ENCODE measurements at regions not wholly inside any gene's neighbourhood (a gene's known extent, or its start where the extent isn't known, plus 50 kb on each side); places are given as distances from the start of the nearest gene placed in this dataset.

DNA sequence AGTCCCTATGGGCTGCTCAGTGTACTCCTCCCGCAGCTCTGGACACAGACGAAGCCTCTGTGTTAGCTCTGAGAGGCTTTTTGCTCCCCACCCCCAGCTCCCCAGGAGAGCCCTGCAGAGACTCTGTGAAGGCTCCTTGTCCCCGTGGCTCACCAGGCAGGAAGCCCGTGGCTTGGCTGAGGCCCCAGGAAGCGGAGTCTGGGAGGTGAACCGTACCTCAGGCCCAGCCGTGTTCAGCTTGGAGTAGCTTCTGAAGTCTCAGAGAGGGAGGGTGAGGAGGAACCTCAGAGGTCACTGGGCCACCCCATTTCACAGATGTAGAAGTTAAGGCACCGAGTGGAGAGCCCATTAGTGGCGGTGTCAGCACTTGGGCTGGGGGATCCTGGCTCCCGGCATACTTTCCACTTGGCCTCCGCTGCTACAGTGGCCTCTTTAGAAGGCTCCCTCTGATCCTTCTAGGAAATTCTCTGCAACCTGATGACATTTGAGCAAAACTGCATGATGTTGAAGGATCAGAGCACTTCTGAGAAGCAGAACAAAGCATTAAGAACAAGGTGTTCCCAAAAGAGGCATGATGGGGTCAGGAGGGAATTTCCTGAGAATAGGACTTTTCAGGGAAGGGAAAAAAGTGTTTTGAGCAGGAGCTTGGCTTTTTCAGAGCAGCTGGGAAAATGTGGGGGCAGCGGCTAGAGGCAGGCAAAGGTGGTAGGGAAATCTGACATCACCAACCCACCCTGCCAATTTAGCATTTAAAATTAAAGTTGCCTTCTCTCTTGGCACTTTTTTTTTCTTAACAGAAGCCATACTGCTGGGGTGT is 79.1 kb downstream of the MCFD2 start:
- no peak for DNase-seq (ENCODE audit: low read depth in 1 of 2, low spot score in 1 of 2)
- H3K27ac ChIP-seq (replicated peaks) = no peak overlapping the region
- no peak overlapping the region for H3K4me3 ChIP-seq (replicated peaks; ENCODE audit: insufficient read depth, low read length)
- H3K27me3 ChIP-seq (ENCODE audit: insufficient read depth, poor library complexity, severe bottlenecking) = no peaks in the 10 kb centered on the region
- TF ChIP-seq GABPA (IDR thresholded peaks at IDR 0.05; ENCODE audit: low read depth) (no peak), POLR2AphosphoS5 (IDR thresholded peaks at IDR 0.05; ENCODE audit: low read depth) (no peak), SPI1 (IDR thresholded peaks at IDR 0.05; ENCODE audit: borderline replicate concordance, low read depth) (no peak)
- TF ChIP-seq, protein P1, sequence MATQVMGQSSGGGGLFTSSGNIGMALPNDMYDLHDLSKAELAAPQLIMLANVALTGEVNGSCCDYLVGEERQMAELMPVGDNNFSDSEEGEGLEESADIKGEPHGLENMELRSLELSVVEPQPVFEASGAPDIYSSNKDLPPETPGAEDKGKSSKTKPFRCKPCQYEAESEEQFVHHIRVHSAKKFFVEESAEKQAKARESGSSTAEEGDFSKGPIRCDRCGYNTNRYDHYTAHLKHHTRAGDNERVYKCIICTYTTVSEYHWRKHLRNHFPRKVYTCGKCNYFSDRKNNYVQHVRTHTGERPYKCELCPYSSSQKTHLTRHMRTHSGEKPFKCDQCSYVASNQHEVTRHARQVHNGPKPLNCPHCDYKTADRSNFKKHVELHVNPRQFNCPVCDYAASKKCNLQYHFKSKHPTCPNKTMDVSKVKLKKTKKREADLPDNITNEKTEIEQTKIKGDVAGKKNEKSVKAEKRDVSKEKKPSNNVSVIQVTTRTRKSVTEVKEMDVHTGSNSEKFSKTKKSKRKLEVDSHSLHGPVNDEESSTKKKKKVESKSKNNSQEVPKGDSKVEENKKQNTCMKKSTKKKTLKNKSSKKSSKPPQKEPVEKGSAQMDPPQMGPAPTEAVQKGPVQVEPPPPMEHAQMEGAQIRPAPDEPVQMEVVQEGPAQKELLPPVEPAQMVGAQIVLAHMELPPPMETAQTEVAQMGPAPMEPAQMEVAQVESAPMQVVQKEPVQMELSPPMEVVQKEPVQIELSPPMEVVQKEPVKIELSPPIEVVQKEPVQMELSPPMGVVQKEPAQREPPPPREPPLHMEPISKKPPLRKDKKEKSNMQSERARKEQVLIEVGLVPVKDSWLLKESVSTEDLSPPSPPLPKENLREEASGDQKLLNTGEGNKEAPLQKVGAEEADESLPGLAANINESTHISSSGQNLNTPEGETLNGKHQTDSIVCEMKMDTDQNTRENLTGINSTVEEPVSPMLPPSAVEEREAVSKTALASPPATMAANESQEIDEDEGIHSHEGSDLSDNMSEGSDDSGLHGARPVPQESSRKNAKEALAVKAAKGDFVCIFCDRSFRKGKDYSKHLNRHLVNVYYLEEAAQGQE (IDR thresholded peaks at IDR 0.05; ENCODE audit: insufficient replicate concordance, low read depth) = no peak
- TF ChIP-seq, protein P2, sequence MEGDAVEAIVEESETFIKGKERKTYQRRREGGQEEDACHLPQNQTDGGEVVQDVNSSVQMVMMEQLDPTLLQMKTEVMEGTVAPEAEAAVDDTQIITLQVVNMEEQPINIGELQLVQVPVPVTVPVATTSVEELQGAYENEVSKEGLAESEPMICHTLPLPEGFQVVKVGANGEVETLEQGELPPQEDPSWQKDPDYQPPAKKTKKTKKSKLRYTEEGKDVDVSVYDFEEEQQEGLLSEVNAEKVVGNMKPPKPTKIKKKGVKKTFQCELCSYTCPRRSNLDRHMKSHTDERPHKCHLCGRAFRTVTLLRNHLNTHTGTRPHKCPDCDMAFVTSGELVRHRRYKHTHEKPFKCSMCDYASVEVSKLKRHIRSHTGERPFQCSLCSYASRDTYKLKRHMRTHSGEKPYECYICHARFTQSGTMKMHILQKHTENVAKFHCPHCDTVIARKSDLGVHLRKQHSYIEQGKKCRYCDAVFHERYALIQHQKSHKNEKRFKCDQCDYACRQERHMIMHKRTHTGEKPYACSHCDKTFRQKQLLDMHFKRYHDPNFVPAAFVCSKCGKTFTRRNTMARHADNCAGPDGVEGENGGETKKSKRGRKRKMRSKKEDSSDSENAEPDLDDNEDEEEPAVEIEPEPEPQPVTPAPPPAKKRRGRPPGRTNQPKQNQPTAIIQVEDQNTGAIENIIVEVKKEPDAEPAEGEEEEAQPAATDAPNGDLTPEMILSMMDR (IDR thresholded peaks at IDR 0.05; ENCODE audit: insufficient read depth, low read length) = no peak

DNA sequence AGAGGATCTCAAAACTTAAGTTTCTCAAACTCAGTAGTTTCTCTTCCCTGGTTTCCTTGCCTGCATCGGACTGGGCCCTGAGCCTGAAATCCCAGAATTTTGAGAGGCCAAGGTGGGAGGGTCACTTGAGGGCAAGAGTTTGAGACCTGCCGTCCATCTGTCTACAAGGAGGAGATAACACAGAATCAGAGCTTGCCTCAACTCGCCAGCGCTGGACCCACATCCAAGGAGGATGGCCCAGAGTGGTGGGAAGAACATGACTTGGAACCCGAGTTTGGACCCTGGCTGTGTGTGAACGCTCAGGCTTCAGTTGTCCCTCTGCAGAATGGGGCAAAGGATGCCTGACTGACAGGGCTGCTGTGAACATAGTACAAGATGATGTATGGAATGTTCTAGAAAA is 80.1 kb downstream of the MCFD2 start:
- H3K27ac ChIP-seq (replicated peaks) = no peak overlapping the region
- TF ChIP-seq, protein P2 (IDR thresholded peaks at IDR 0.05; ENCODE audit: insufficient read depth, low read length) = no peak
- H3K4me3 ChIP-seq (replicated peaks; ENCODE audit: insufficient read depth, low read length) = no peak overlapping the region
- DNase-seq (ENCODE audit: low read depth in 1 of 2, low spot score in 1 of 2) = no peak
- no peaks in the 10 kb centered on the region for H3K27me3 ChIP-seq (ENCODE audit: insufficient read depth, poor library complexity, severe bottlenecking)

DNA sequence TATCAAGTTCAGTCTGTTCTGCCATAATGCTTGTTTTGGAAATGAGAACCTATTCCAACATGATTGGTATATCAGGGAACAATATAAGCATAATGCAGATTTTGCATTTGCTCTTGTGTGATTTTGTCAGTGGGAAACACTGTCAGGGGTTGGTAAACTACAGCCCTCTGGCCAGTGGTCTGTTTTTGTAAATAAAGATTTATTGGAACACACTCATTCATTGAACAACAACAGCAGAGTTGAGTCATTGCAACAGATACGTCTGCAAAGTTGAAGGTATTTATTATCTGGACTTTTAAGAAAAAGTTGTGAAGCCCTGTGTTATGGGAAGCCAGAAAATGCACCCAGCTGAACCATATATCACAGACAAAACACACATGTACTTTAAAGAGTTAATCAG is 83.1 kb downstream of the MCFD2 start:
- Histone ChIP-seq H3K27ac (replicated peaks) (no peak overlapping the region), H3K4me3 (replicated peaks; ENCODE audit: insufficient read depth, low read length) (no peak overlapping the region), H3K27me3 (ENCODE audit: insufficient read depth, poor library complexity, severe bottlenecking) (no peaks in the 10 kb centered on the region)
- TF ChIP-seq, protein P1 (IDR thresholded peaks at IDR 0.05; ENCODE audit: insufficient replicate concordance, low read depth) = no peak
- TF ChIP-seq GABPA (IDR thresholded peaks at IDR 0.05; ENCODE audit: low read depth) (no peak), SPI1 (IDR thresholded peaks at IDR 0.05; ENCODE audit: borderline replicate concordance, low read depth) (no peak), POLR2AphosphoS5 (IDR thresholded peaks at IDR 0.05; ENCODE audit: low read depth) (no peak)
- TF ChIP-seq, protein P2 (IDR thresholded peaks at IDR 0.05; ENCODE audit: insufficient read depth, low read length) = no peak
- no peak for DNase-seq (ENCODE audit: low read depth in 1 of 2, low spot score in 1 of 2)

DNA sequence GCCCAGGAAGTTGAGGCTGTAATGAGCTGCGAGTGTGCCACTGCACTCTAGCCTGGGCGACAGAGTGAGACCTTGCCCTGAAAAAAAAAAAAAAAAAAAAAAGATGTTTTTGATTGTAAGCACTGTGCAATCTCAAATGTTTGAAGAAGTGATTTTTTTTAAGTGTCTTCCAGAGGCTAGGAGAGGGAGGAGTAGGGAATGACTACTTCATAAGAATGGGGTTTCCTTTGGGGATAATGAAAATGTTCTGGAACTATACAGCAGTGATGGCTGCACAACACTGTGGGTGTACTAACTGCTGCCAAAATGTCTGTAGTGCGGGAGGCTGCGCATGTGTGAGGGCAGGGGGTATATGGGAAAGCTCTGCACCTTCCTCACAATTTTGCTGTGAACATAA is 83.7 kb downstream of the MCFD2 start:
- no peaks in the 10 kb centered on the region for H3K27me3 ChIP-seq (ENCODE audit: insufficient read depth, poor library complexity, severe bottlenecking)
- TF ChIP-seq SPI1 (IDR thresholded peaks at IDR 0.05; ENCODE audit: borderline replicate concordance, low read depth) (no peak), POLR2AphosphoS5 (IDR thresholded peaks at IDR 0.05; ENCODE audit: low read depth) (no peak), GABPA (IDR thresholded peaks at IDR 0.05; ENCODE audit: low read depth) (no peak)
- TF ChIP-seq, protein P2 (IDR thresholded peaks at IDR 0.05; ENCODE audit: insufficient read depth, low read length) = no peak
- TF ChIP-seq, protein P1 (IDR thresholded peaks at IDR 0.05; ENCODE audit: insufficient replicate concordance, low read depth) = no peak
- DNase-seq (ENCODE audit: low read depth in 1 of 2, low spot score in 1 of 2) = no peak
- no peak overlapping the region for H3K27ac ChIP-seq (replicated peaks)
- H3K4me3 ChIP-seq (replicated peaks; ENCODE audit: insufficient read depth, low read length) = no peak overlapping the region
